ENCODE measurements at regions not wholly inside any gene's neighbourhood (a gene's known extent, or its start where the extent isn't known, plus 50 kb on each side); places are given as distances from the start of the nearest gene placed in this dataset.

DNA sequence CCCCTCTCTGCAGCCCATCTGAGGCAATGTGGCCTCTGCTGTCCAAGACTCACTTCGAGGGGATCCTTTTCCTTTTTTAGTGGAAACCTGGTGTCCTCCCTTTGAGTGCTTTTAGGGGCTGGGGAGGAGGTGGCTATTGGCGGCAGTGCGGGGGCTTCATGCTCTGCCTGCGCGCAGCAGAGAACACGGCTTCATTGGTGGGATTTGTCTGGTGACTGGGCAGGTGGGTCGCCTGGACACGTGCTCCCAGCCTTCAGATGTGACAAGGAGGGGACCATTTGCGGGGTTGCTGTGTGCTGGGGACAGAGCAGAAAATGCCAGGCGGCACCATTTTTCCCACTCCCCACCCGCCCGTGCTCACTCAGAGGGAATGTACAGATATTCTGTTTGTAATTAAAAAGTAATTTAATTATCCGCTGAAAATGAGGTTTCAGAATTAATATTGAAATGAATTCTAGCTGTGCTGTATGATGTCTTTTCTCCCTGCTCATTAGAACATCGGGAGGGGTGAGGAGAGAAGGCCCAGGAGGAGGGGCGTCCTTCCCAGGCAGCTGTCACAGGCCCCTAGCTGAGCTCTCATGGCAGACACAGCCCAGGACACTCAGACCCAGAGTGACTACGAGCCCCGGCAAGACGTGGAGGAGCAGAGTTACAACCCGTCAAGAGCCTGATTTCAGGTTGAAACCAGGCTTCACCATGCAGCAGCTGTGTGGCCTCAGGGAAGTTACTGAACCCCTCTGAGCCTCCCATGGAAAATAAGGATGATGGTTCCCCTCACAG is 417.2 kb upstream of the SULF2 start:
- intact Hi-C loops (cut with DNase I, micrococcal nuclease), result no loop called here
- ATAC-seq (no peak), DNase-seq (no peak)
- no peaks in the 10 kb centered on the region for H3K9me3 ChIP-seq
- H3K4me3 ChIP-seq, result no peak overlapping the region
- TF ChIP-seq, protein P1, sequence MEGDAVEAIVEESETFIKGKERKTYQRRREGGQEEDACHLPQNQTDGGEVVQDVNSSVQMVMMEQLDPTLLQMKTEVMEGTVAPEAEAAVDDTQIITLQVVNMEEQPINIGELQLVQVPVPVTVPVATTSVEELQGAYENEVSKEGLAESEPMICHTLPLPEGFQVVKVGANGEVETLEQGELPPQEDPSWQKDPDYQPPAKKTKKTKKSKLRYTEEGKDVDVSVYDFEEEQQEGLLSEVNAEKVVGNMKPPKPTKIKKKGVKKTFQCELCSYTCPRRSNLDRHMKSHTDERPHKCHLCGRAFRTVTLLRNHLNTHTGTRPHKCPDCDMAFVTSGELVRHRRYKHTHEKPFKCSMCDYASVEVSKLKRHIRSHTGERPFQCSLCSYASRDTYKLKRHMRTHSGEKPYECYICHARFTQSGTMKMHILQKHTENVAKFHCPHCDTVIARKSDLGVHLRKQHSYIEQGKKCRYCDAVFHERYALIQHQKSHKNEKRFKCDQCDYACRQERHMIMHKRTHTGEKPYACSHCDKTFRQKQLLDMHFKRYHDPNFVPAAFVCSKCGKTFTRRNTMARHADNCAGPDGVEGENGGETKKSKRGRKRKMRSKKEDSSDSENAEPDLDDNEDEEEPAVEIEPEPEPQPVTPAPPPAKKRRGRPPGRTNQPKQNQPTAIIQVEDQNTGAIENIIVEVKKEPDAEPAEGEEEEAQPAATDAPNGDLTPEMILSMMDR (IDR thresholded peaks at IDR 0.05), result no peak
- no peaks in the 10 kb centered on the region for H3K36me3 ChIP-seq (ENCODE audit: low read depth)
- no peaks in the 10 kb centered on the region for H3K4me1 ChIP-seq (ENCODE audit: low read depth)

DNA sequence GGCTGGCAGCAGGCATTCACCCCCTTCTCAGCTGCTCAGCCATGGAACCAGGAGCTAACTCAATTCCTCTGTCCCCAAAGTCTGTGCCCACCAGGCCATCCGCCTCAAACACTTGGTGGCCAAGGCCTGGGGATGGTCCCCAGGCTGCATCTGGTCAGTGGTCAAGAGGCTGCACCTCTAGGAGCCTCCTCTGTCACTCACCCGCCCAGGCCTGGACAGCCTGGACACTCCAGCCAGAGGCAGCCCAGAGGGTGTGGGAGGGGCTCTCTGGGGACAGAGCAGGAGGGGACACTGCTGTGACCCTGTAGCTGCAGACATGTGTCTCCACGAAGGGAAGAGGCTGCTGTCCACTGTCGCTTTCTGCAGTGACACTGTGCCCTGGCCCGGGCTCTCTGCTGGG is 416.6 kb upstream of the SULF2 start:
- no peak for DNase-seq
- TF ChIP-seq, protein P1 (IDR thresholded peaks at IDR 0.05), result no peak
- ATAC-seq, result no peak
- no peaks in the 10 kb centered on the region for H3K4me1 ChIP-seq (ENCODE audit: low read depth)
- no peaks in the 10 kb centered on the region for H3K9me3 ChIP-seq
- intact Hi-C loops (cut with DNase I, micrococcal nuclease), result no loop called here
- no peaks in the 10 kb centered on the region for H3K36me3 ChIP-seq (ENCODE audit: low read depth)
- no peak overlapping the region for H3K4me3 ChIP-seq

DNA sequence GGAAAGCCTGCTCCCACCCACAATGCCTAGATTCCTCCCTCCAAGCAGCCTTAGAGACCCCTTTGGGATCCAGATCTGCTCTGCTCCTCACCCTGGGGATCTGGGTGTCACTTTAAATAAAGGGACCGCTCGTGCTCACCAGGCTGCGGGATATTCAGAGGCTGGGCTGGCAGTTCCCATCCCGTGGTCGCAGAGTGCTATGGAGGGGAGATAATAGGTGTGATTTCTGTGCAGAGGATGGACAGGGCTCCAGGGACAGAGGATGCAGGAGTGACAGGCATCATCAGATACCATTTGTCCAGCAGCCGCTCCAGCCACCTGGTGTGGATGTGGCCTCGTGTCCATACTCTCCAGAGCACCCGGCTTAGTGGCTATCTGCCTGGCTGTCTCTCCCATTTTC is 415.9 kb upstream of the SULF2 start:
- DNase-seq (no peak), ATAC-seq (no peak)
- H3K9me3 ChIP-seq, result no peaks in the 10 kb centered on the region
- intact Hi-C loops (cut with DNase I, micrococcal nuclease), result no loop called here
- no peaks in the 10 kb centered on the region for H3K36me3 ChIP-seq (ENCODE audit: low read depth)
- H3K4me3 ChIP-seq, result no peak overlapping the region
- TF ChIP-seq, protein P1 (IDR thresholded peaks at IDR 0.05), result no peak
- H3K4me1 ChIP-seq (ENCODE audit: low read depth), result no peaks in the 10 kb centered on the region

DNA sequence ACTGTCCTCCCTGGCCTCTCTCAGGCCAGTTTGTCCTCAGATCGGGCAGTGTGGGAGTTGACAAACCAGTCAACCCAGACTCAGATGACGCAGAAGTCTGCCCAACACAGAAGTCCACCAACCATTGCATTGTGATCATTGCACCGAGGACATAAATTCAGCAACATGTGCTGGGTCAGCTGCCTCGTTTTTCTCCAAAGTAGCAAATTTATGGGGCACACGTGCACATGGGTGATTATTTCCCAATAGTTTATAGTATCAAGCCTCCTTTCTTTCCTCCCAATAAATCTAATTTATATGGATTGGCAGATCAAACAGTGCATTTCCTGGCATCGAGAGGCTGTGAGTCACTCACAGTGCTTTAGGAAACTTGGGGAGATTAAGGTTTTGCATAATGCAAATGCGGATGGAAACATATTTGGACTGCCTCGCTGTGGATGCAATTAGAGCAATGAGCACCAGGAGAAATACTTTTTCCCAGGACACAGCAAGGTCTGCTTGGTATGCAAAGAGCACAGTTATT is 413.7 kb upstream of the SULF2 start:
- TF ChIP-seq, protein P1 (IDR thresholded peaks at IDR 0.05), result no peak
- intact Hi-C loops (cut with DNase I, micrococcal nuclease), result no loop called here
- no peak for ATAC-seq
- Histone ChIP-seq H3K4me1 (ENCODE audit: low read depth) (no peaks in the 10 kb centered on the region), H3K36me3 (ENCODE audit: low read depth) (no peaks in the 10 kb centered on the region), H3K9me3 (no peaks in the 10 kb centered on the region), H3K4me3 (no peak overlapping the region)
- no peak for DNase-seq

DNA sequence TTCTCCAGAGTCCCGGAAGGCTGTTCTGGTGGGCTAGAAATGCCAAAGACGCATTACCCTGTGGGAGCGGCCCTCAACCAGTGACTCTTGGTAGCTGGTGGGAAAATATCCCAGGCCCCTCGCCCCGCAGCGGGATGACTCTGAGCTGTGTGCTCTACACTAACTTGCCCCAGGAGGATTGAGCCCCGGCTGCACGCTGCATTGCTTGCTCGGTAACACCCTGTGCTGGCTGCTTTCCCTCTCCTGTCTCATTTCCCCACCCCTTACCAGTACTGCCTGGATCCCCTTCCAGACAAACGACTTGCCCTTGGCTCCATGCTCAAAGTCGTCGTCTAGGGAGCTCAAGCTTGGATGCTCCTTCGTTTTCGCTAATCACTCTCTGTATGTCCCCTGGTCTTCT is 411.8 kb upstream of the SULF2 start:
- Histone ChIP-seq H3K4me3 (no peak overlapping the region), H3K36me3 (ENCODE audit: low read depth) (no peaks in the 10 kb centered on the region), H3K4me1 (ENCODE audit: low read depth) (no peaks in the 10 kb centered on the region), H3K9me3 (no peaks in the 10 kb centered on the region)
- no peak for ATAC-seq
- DNase-seq, result no peak
- intact Hi-C loops (cut with DNase I, micrococcal nuclease), result no loop called here
- TF ChIP-seq, protein P1 (IDR thresholded peaks at IDR 0.05), result no peak
